ENCODE measurements at regions not wholly inside any gene's neighbourhood (a gene's known extent, or its start where the extent isn't known, plus 50 kb on each side); places are given as distances from the start of the nearest gene placed in this dataset.

DNA sequence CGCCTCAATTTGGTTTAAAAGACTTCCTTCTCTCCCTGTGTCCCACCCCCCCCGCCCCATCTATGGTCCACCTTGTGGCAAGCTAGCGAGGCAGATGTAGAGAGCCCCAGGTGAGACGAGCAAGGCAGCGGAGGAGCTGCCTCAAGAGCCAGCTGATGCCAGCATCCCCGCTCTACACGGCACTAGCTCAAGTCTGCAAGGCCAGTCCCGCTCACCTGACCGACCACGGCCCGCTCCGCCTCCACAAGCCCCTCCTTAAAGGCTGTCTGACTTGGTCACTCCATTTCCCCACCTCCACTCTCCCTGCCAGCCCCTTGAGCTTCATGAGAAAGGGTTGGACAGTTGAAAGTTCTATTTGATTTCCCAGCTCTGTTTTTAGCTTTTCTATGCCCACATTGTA is 56.2 kb upstream of the IGF1R start:
- no peaks in the 10 kb centered on the region for H4K20me1 ChIP-seq (ENCODE audit: control insufficient read depth, insufficient read depth, low read length, poor library complexity, severe bottlenecking)
- no peak overlapping the region for H3K4me2 ChIP-seq (replicated peaks; ENCODE audit: low read depth, low read length, poor library complexity, severe bottlenecking)
- Mint-ChIP-seq H3K4me3 (no peak overlapping the region), H3K27me3 (peaks cover 27% of the 10 kb centered on the region), H3K27ac (no peak overlapping the region), H3K9me3 (ENCODE audit: insufficient read depth) (no peaks in the 10 kb centered on the region), H3K4me1 (no peaks in the 10 kb centered on the region)
- no peaks in the 10 kb centered on the region for H3K79me2 ChIP-seq (ENCODE audit: control insufficient read depth, insufficient read depth, low read length)
- no peak overlapping the region for H2AFZ ChIP-seq (ENCODE audit: insufficient read depth, low read depth, low read length, poor library complexity, severe bottlenecking)
- CTCF ChIA-PET = no interaction called here
- no peaks in the 10 kb centered on the region for H3K4me1 ChIP-seq (ENCODE audit: control insufficient read depth in 2 of 2, insufficient read depth in 2 of 2, low read length in 2 of 2)
- TF ChIP-seq, protein P1, sequence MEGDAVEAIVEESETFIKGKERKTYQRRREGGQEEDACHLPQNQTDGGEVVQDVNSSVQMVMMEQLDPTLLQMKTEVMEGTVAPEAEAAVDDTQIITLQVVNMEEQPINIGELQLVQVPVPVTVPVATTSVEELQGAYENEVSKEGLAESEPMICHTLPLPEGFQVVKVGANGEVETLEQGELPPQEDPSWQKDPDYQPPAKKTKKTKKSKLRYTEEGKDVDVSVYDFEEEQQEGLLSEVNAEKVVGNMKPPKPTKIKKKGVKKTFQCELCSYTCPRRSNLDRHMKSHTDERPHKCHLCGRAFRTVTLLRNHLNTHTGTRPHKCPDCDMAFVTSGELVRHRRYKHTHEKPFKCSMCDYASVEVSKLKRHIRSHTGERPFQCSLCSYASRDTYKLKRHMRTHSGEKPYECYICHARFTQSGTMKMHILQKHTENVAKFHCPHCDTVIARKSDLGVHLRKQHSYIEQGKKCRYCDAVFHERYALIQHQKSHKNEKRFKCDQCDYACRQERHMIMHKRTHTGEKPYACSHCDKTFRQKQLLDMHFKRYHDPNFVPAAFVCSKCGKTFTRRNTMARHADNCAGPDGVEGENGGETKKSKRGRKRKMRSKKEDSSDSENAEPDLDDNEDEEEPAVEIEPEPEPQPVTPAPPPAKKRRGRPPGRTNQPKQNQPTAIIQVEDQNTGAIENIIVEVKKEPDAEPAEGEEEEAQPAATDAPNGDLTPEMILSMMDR (IDR thresholded peaks at IDR 0.05) = no peak
- no peak for TF ChIP-seq EZH2 (IDR thresholded peaks at IDR 0.05; ENCODE audit: borderline replicate concordance, insufficient read depth, low read depth, low read length, poor library complexity, severe bottlenecking)
- ATAC-seq (ENCODE audit: low read depth) (no peak), DNase-seq (no peak)
- no peak overlapping the region for H3K9ac ChIP-seq (ENCODE audit: low read length)
- no peak overlapping the region for H3K27ac ChIP-seq (ENCODE audit: low read length in 2 of 2)
- no peaks in the 10 kb centered on the region for H3K36me3 ChIP-seq (replicated peaks in 1 of 2; ENCODE audit: control extremely low read depth in 1 of 2, control insufficient read depth in 1 of 2, extremely low read depth in 1 of 2, insufficient read depth in 2 of 2, low read length in 1 of 2)
- H3K4me3 ChIP-seq (ENCODE audit: control extremely low read depth in 1 of 5, extremely low read depth in 1 of 5, insufficient read depth in 1 of 5, low read depth in 2 of 5, low read length in 4 of 5) = no peak overlapping the region
- intact Hi-C loops (cut with micrococcal nuclease) = no loop called here
- 93% methylated on average over 7 of the region's 12 CpGs for WGBS (ENCODE audit: insufficient coverage)
- POLR2A ChIA-PET = no interaction called here
- H3K27me3 ChIP-seq (replicated peaks in 1 of 4; ENCODE audit: control extremely low read depth in 1 of 4, control insufficient read depth in 3 of 4, insufficient read depth in 4 of 4, low read length in 3 of 4) = peaks cover 0 to 5% (median 1%) of the 10 kb centered on the region in 4 experiments
- peaks cover 0 to 3% (median 0%) of the 10 kb centered on the region in 3 donors for H3K9me3 ChIP-seq (ENCODE audit: control extremely low read depth in 1 of 3, control insufficient read depth in 2 of 3, insufficient read depth in 1 of 3, low read length in 2 of 3)

DNA sequence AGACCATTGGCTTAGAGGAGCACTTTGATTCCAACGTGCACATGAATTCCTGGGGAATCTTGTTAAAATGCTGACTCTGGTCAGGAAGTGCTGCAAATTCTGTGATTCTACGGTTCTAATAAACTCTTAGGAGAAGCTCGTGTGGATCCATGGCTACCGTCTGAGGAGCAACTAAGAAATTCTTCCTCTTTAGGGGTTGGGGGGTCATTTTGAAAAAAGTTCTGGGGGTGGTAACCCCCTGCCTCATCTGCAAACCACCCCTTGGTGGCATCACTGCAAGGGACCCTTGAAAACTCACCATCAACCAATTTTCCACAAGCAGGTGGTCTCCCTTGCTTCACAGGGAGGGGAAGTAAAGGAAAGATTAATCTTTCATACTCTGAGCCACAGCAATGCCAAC is 52.2 kb upstream of the IGF1R start:
- Histone ChIP-seq H3K9ac (ENCODE audit: low read length) (no peak overlapping the region), H2AFZ (ENCODE audit: insufficient read depth, low read depth, low read length, poor library complexity, severe bottlenecking) (no peak overlapping the region), H4K20me1 (ENCODE audit: control insufficient read depth, insufficient read depth, low read length, poor library complexity, severe bottlenecking) (no peaks in the 10 kb centered on the region), H3K9me3 (ENCODE audit: control extremely low read depth in 1 of 3, control insufficient read depth in 2 of 3, insufficient read depth in 1 of 3, low read length in 2 of 3) (no peaks in the 10 kb centered on the region), H3K79me2 (ENCODE audit: control insufficient read depth, insufficient read depth, low read length) (no peaks in the 10 kb centered on the region), H3K36me3 (replicated peaks in 1 of 2; ENCODE audit: control extremely low read depth in 1 of 2, control insufficient read depth in 1 of 2, extremely low read depth in 1 of 2, insufficient read depth in 2 of 2, low read length in 1 of 2) (no peaks in the 10 kb centered on the region), H3K4me2 (replicated peaks; ENCODE audit: low read depth, low read length, poor library complexity, severe bottlenecking) (no peak overlapping the region), H3K4me1 (ENCODE audit: control insufficient read depth in 2 of 2, insufficient read depth in 2 of 2, low read length in 2 of 2) (peaks cover 13% of the 10 kb centered on the region in 2 donors), H3K27ac (ENCODE audit: low read length in 2 of 2) (no peak overlapping the region), H3K4me3 (ENCODE audit: control extremely low read depth in 1 of 5, extremely low read depth in 1 of 5, insufficient read depth in 1 of 5, low read depth in 2 of 5, low read length in 4 of 5) (no peak overlapping the region), H3K27me3 (replicated peaks in 1 of 4; ENCODE audit: control extremely low read depth in 1 of 4, control insufficient read depth in 3 of 4, insufficient read depth in 4 of 4, low read length in 3 of 4) (peaks cover 0 to 6% (median 0%) of the 10 kb centered on the region in 4 experiments)
- DNase-seq (no peak), ATAC-seq (ENCODE audit: low read depth) (no peak)
- ChIA-PET CTCF (interaction anchor here (1.3 kb wide), 1 partner anchor 15 kb away, joined by 3 read pairs; no protein-coding TSS in a partner anchor), POLR2A (no interaction called here)
- TF ChIP-seq, protein P1 (IDR thresholded peaks at IDR 0.05) = no peak
- no peak for TF ChIP-seq EZH2 (IDR thresholded peaks at IDR 0.05; ENCODE audit: borderline replicate concordance, insufficient read depth, low read depth, low read length, poor library complexity, severe bottlenecking)
- no peak overlapping the region for H3K27ac Mint-ChIP-seq
- 100% methylated on average over 1 of the region's 4 CpGs for WGBS (ENCODE audit: insufficient coverage)
- peaks cover 14% of the 10 kb centered on the region for H3K4me1 Mint-ChIP-seq
- no peak overlapping the region for H3K4me3 Mint-ChIP-seq
- no peaks in the 10 kb centered on the region for H3K9me3 Mint-ChIP-seq (ENCODE audit: insufficient read depth)
- H3K27me3 Mint-ChIP-seq = peaks cover 17% of the 10 kb centered on the region
- intact Hi-C loops (cut with micrococcal nuclease) = no loop called here
